Ishikawa (cell line): ENCODE measurements at regions not wholly inside any gene's neighbourhood (a gene's known extent, or its start where the extent isn't known, plus 50 kb on each side); places are given as distances from the start of the nearest gene placed in this dataset.

ENCODE experiments used
- CEBPB ChIP-seq: IDR thresholded peaks from 2 replicates; pipeline ENCODE4 v1.6.1; 2012
- CREB1 ChIP-seq: IDR thresholded peaks from 2 replicates; pipeline ENCODE4 v1.6.1; 2012; ENCODE audit warnings: low read depth
- EGR1 ChIP-seq: IDR thresholded peaks from 2 replicates; pipeline ENCODE4 v1.6.1; 2012
- EP300 ChIP-seq: IDR thresholded peaks from 2 replicates; pipeline ENCODE4 v1.6.1; 2012; ENCODE audit warnings: borderline replicate concordance
- FOXM1 ChIP-seq: IDR thresholded peaks from 2 replicates; pipeline ENCODE4 v1.6.1; 2012; ENCODE audit warnings: low read depth, borderline replicate concordance
- MAX ChIP-seq: IDR thresholded peaks from 2 replicates; pipeline ENCODE4 v1.6.1; 2012
- NFIC ChIP-seq: IDR thresholded peaks from 2 replicates; pipeline ENCODE4 v1.6.1; 2012
- RAD21 ChIP-seq: IDR thresholded peaks from 2 replicates; pipeline ENCODE4 v1.6.1; 2012; ENCODE audit warnings: low read depth
- REST ChIP-seq: IDR thresholded peaks from 2 replicates; pipeline ENCODE4 v1.6.1; 2012; ENCODE audit warnings: low read depth, mild to moderate bottlenecking
- TAF1 ChIP-seq: IDR thresholded peaks from 2 replicates; pipeline ENCODE4 v1.6.1; 2012; ENCODE audit warnings: low read depth, mild to moderate bottlenecking
- TCF12 ChIP-seq: IDR thresholded peaks from 2 replicates; pipeline ENCODE4 v1.6.1; 2012; ENCODE audit warnings: low read depth
- TEAD4 ChIP-seq: IDR thresholded peaks from 2 replicates; pipeline ENCODE4 v1.6.1; 2012
- USF1 ChIP-seq: IDR thresholded peaks from 2 replicates; pipeline ENCODE4 v1.6.1; 2012
- YY1 ChIP-seq: IDR thresholded peaks from 2 replicates; pipeline ENCODE4 v1.6.1; 2012; ENCODE audit warnings: low read depth
- ZBTB7A ChIP-seq: IDR thresholded peaks from 2 replicates; pipeline ENCODE4 v1.6.1; 2012; ENCODE audit warnings: low read depth

- TF ChIP-seq MAX (no peak), RAD21 (no peak), CEBPB (no peak), CREB1 (no peak), EGR1 (no peak), TCF12 (no peak), REST (no peak), ZBTB7A (no peak), TAF1 (no peak), NFIC (no peak), EP300 (no peak), TEAD4 (no peak), FOXM1 (no peak), USF1 (no peak), YY1 (no peak)
Measured at GRCh38 chr10:59965899-59966650, 59.7 kb upstream of the CCDC6 start.

GRCh38 chr10:59962756-59963155, 56.4 kb upstream of the CCDC6 start:
- peak; percentile 92 for TF ChIP-seq EP300
- no peak for TF ChIP-seq TAF1
- no peak for TF ChIP-seq ZBTB7A
- TF ChIP-seq FOXM1: peak; percentile 71; the same call in 1 of the 2 replicates
- TF ChIP-seq CREB1: no peak
- peak; percentile 92 for TF ChIP-seq TCF12
- TF ChIP-seq CEBPB: peak; percentile 72; the same call in 1 of the 2 replicates
- TF ChIP-seq MAX: no peak
- TF ChIP-seq RAD21: no peak
- no peak for TF ChIP-seq USF1
- no peak for TF ChIP-seq YY1
- no peak for TF ChIP-seq REST
- TF ChIP-seq EGR1: no peak
- TF ChIP-seq NFIC: peak; percentile 96
- peak; percentile 90 for TF ChIP-seq TEAD4

- TF ChIP-seq ZBTB7A (no peak), CEBPB (no peak), TAF1 (no peak), FOXM1 (no peak), USF1 (no peak), TEAD4 (no peak), EP300 (no peak), NFIC (no peak), CREB1 (no peak), RAD21 (no peak)
Measured at GRCh38 chr10:59960751-59961150, 54.4 kb upstream of the CCDC6 start.

- TF ChIP-seq CEBPB: peak; percentile 42; the same call in 1 of the 2 replicates
- TF ChIP-seq REST: no peak
Measured at GRCh38 chr10:59959504-59960018, 53.2 kb upstream of the CCDC6 start.
